ENCODE measurements at regions not wholly inside any gene's neighbourhood (a gene's known extent, or its start where the extent isn't known, plus 50 kb on each side); places are given as distances from the start of the nearest gene placed in this dataset.

DNA sequence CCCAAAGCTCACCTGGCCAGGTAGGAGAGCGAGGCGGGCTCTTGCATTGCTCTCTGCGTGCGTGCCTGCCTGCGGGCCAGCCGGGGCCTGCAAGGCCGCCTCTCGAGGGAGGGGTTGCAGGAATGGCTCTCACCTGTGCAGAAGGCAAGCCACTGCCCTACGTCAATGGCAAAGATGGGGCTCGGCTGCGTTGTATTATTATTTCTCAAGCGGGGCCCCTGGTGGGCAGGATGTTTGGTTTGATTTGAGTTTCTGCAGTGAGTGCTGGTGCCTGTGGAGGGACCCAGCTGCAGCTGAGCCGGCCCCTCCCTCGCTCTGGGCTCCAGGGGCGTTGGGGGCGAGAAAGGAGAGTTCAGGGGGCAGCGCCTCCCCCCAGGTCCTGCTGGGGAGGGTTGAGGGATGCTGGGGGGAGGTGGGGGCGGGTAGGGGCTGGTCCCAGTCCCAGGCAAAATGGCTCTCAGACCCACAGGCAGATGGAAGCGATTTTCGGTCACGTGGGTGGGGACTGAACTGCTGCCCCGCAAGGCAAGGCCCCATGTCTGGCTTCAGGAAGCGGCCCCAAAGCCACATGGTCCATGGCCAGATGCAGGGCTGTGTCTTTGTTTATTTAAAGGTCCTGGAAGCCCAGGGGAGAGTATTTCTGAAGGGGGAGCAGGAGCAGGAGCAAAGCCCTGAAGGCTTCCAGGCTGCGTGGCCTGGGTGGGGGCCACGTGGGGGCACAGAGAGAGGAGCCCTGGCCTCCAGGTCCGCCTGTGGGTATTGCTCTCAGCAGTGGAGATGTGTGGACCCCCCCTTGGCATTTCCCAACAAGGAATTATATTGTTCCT is 338.8 kb downstream of the SEC14L1 start:
- Histone ChIP-seq H3K4me3 (no peak overlapping the region), H4K20me1 (ENCODE audit: insufficient read depth) (peaks cover 25% of the 10 kb centered on the region; the same call in 1 of the 2 replicates), H2AFZ (no peak overlapping the region), H3K9me3 (ENCODE audit: insufficient read depth, low read depth) (no peaks in the 10 kb centered on the region), H3F3A (ENCODE audit: insufficient read depth, low read depth) (no peaks in the 10 kb centered on the region; the same call in 1 of the 2 replicates), H3K27me3 (ENCODE audit: insufficient read depth, low read depth) (no peaks in the 10 kb centered on the region), H3K4me1 (replicated peaks; ENCODE audit: insufficient read depth) (no peaks in the 10 kb centered on the region), H3K9me2 (ENCODE audit: insufficient read depth) (no peaks in the 10 kb centered on the region), H3K4me2 (no peak overlapping the region), H3K79me2 (ENCODE audit: low read depth) (peaks cover 9% of the 10 kb centered on the region; the same call in 1 of the 2 replicates), H3K27ac (no peak overlapping the region), H3K36me3 (ENCODE audit: low read depth) (no peaks in the 10 kb centered on the region)
- ChIA-PET POLR2A (ENCODE audit: unreplicated experiment) (no interaction called here), CTCF (no interaction called here)
- DNase-seq = no peak
- BruUV-seq (replicated peaks) = no TSS peak
- intact Hi-C loops (cut with micrococcal nuclease; ENCODE audit: unreplicated experiment) = loop anchor here (5.0 kb wide), 1 partner anchor 52 kb away; no protein-coding TSS in a partner anchor
- TF ChIP-seq, protein P1, sequence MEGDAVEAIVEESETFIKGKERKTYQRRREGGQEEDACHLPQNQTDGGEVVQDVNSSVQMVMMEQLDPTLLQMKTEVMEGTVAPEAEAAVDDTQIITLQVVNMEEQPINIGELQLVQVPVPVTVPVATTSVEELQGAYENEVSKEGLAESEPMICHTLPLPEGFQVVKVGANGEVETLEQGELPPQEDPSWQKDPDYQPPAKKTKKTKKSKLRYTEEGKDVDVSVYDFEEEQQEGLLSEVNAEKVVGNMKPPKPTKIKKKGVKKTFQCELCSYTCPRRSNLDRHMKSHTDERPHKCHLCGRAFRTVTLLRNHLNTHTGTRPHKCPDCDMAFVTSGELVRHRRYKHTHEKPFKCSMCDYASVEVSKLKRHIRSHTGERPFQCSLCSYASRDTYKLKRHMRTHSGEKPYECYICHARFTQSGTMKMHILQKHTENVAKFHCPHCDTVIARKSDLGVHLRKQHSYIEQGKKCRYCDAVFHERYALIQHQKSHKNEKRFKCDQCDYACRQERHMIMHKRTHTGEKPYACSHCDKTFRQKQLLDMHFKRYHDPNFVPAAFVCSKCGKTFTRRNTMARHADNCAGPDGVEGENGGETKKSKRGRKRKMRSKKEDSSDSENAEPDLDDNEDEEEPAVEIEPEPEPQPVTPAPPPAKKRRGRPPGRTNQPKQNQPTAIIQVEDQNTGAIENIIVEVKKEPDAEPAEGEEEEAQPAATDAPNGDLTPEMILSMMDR (conservative IDR thresholded peaks at IDR 0.05) = no peak
- no peak for TF ChIP-seq EZH2 (IDR thresholded peaks at IDR 0.05; ENCODE audit: low read depth)

DNA sequence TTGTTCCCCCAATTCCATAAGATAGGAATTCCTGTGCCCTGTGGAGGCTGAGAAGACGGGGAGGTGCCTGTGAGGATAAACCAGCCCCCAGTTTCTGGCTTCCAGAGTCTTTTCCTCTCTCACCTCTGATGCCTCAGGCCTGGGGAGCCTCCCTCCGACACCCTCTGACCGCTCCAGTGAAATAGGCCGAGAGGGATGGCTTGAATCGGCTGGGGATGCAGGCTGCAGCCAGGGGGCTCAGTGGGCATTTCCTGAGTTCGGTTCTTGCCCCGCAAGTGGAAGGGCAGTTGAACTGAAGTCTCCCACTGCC is 339.4 kb downstream of the SEC14L1 start:
- Histone ChIP-seq H3K4me2 (no peak overlapping the region), H4K20me1 (ENCODE audit: insufficient read depth) (peaks cover 20% of the 10 kb centered on the region; the same call in 1 of the 2 replicates), H3K9me2 (ENCODE audit: insufficient read depth) (no peaks in the 10 kb centered on the region), H3K4me3 (no peak overlapping the region), H3K79me2 (ENCODE audit: low read depth) (peaks cover 9% of the 10 kb centered on the region; the same call in 1 of the 2 replicates), H3K27me3 (ENCODE audit: insufficient read depth, low read depth) (no peaks in the 10 kb centered on the region), H3K36me3 (ENCODE audit: low read depth) (no peaks in the 10 kb centered on the region), H2AFZ (no peak overlapping the region), H3K9me3 (ENCODE audit: insufficient read depth, low read depth) (no peaks in the 10 kb centered on the region), H3F3A (ENCODE audit: insufficient read depth, low read depth) (no peaks in the 10 kb centered on the region; the same call in 1 of the 2 replicates), H3K27ac (no peak overlapping the region), H3K4me1 (replicated peaks; ENCODE audit: insufficient read depth) (no peaks in the 10 kb centered on the region)
- DNase-seq = no peak
- no peak for TF ChIP-seq EZH2 (IDR thresholded peaks at IDR 0.05; ENCODE audit: low read depth)
- TF ChIP-seq, protein P1 (conservative IDR thresholded peaks at IDR 0.05) = no peak
- BruUV-seq (replicated peaks) = no TSS peak
- ChIA-PET CTCF (no interaction called here), POLR2A (ENCODE audit: unreplicated experiment) (no interaction called here)
- intact Hi-C loops (cut with micrococcal nuclease; ENCODE audit: unreplicated experiment) = no loop called here

DNA sequence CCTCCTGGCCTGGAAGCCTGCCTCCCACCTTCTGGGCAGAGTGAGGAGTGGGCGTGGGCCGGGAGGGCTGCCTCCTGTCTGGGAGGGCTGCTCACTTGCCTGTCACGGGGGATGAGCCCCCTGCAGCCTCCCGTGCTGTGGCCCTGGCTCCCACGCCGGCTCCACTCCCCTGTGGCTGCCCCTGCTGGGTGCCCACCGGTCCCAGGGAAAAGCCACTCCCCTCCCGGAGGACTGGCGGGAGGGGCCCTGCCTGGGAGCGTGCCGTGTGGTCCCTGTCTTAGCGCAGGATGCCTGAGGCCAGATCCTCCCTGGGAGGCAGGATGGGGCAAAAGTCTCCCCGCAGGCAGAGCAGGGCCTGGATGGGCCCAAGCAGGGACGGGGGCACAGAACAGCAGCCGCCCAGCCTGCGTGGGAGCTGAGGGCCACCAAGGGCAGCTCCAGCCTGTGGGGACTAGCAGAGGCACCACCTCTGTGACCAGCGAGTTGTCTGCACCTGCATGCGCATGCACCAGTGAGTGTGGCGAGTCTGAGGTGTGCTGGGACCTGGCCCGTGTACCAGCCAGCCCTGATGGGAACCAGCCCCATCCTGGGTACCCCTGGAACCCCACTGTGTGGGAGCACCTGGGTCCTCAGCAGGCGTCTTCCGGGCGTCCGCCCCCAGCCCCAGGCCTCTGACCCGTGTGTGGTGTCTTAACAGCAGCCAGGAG is 339.9 kb downstream of the SEC14L1 start:
- H3K4me1 ChIP-seq (replicated peaks; ENCODE audit: insufficient read depth) = no peaks in the 10 kb centered on the region
- no TSS peak for BruUV-seq (replicated peaks)
- POLR2A ChIA-PET (ENCODE audit: unreplicated experiment) = no interaction called here
- no peak overlapping the region for H3K27ac ChIP-seq
- no peaks in the 10 kb centered on the region for H3K36me3 ChIP-seq (ENCODE audit: low read depth)
- CTCF ChIA-PET = no interaction called here
- no peaks in the 10 kb centered on the region; the same call in 1 of the 2 replicates for H3F3A ChIP-seq (ENCODE audit: insufficient read depth, low read depth)
- H3K79me2 ChIP-seq (ENCODE audit: low read depth) = 0 out of 2 replicates have a peak, but pooled peaks cover 6% of the 10 kb centered on the region
- no peak overlapping the region for H3K4me3 ChIP-seq
- H3K9me3 ChIP-seq (ENCODE audit: insufficient read depth, low read depth) = no peaks in the 10 kb centered on the region
- DNase-seq = no peak
- no peaks in the 10 kb centered on the region for H3K9me2 ChIP-seq (ENCODE audit: insufficient read depth)
- H4K20me1 ChIP-seq (ENCODE audit: insufficient read depth) = peaks cover 17% of the 10 kb centered on the region; the same call in 1 of the 2 replicates
- no peak overlapping the region for H2AFZ ChIP-seq
- TF ChIP-seq, protein P1 (conservative IDR thresholded peaks at IDR 0.05) = no peak
- TF ChIP-seq EZH2 (IDR thresholded peaks at IDR 0.05; ENCODE audit: low read depth) = no peak
- H3K27me3 ChIP-seq (ENCODE audit: insufficient read depth, low read depth) = no peaks in the 10 kb centered on the region
- intact Hi-C loops (cut with micrococcal nuclease; ENCODE audit: unreplicated experiment) = no loop called here
- H3K4me2 ChIP-seq = no peak overlapping the region
